ENCODE measurements at regions not wholly inside any gene's neighbourhood (a gene's known extent, or its start where the extent isn't known, plus 50 kb on each side); places are given as distances from the start of the nearest gene placed in this dataset.
"Not testable (repeated sequence)": the region's sequence is repeated elsewhere in the genome, so short reads cannot be mapped to it uniquely, and the experiment has no call there.

DNA sequence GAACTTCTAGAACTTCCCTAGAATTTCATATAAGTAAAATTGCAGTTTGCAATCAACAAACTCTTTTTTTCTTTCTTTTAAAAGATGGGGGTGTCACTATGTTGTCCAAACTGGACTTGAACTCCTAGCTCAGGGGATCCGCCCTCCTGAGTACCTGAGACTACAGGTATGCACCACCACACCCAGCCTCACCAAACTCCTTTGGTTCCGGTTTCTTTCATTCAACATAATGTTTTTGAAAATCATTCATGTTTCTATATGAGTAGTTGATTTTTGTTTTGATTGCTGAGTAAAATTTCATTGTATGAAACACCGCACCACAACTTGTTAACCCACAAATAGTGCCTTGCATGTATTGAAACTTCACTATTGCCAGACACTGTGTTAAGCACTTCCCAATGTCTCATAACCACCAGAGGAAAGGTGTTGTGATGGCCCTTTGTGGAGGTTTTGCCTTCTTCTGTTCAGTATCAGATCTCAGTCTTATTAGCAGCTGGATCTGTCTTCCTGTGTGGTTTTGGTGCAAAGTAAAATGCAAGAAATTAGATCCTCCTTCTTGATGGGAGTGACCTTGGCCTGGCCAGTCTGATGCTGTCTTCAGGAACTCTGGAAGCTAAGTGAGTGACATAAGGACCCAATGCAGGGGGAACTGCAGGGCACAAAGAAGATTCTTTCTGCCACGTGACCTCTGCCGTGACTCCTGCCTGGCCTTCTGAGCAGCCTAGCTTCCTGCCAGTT lies 78.8 kb upstream of the UBE2E1 start:
- 93 to 100% methylated on average over 1 to 2 of the region's 5 CpGs for WGBS, 2 experiments (ENCODE audit: insufficient coverage in 2 of 2)
- Histone ChIP-seq H3K4me3 (ENCODE audit: extremely low read depth, insufficient read depth, low read length, poor library complexity, severe bottlenecking) (no peak overlapping the region), H3K36me3 (ENCODE audit: control insufficient read depth, insufficient read depth, low read length) (no peaks in the 10 kb centered on the region), H3K27ac (ENCODE audit: low read depth, low read length, severe bottlenecking) (no peak overlapping the region), H3K9me3 (ENCODE audit: control insufficient read depth, low read length) (no peaks in the 10 kb centered on the region), H3K4me1 (ENCODE audit: control insufficient read depth, insufficient read depth, low read length, poor library complexity, severe bottlenecking) (peaks cover 8% of the 10 kb centered on the region)

- Histone ChIP-seq H3K4me1 (ENCODE audit: control insufficient read depth, insufficient read depth, low read length, poor library complexity, severe bottlenecking) (peaks cover 8% of the 10 kb centered on the region), H3K27ac (ENCODE audit: low read depth, low read length, severe bottlenecking) (peak overlapping the region; percentile 10), H3K4me3 (ENCODE audit: extremely low read depth, insufficient read depth, low read length, poor library complexity, severe bottlenecking) (no peak overlapping the region), H3K36me3 (ENCODE audit: control insufficient read depth, insufficient read depth, low read length) (no peaks in the 10 kb centered on the region), H3K9me3 (ENCODE audit: control insufficient read depth, low read length) (no peaks in the 10 kb centered on the region)
- WGBS, 2 experiments (ENCODE audit: insufficient coverage in 2 of 2) = no CpG with 5 or more reads among the region's 4 CpGs
Measured at GRCh38 chr3:23728601-23729117, 77.1 kb upstream of the UBE2E1 start.

DNA sequence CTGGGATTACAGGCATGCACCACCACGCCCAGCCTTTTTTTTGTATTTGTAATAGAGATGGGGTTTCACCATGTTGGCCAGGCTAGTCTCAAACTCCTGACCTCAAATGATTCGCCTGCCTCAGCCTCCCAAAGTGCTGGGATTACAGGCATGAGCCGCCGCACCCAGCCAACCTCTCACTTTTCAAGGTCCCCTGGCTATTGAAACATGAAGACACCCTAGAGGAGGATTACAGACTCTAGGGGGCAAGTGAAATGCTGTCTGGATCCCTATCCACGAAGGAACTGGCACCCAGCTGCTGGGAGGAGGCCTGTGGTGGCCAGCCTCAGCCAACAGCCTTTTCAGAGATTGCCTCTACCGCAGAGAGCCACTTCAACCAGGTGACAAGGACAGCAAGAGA lies 76.4 kb upstream of the UBE2E1 start:
- H3K9me3 ChIP-seq (ENCODE audit: control insufficient read depth, low read length); H3K4me1 ChIP-seq (ENCODE audit: control insufficient read depth, insufficient read depth, low read length, poor library complexity, severe bottlenecking); H3K4me3 ChIP-seq (ENCODE audit: extremely low read depth, insufficient read depth, low read length, poor library complexity, severe bottlenecking); H3K27ac ChIP-seq (ENCODE audit: low read depth, low read length, severe bottlenecking); H3K36me3 ChIP-seq (ENCODE audit: control insufficient read depth, insufficient read depth, low read length): not testable (repeated sequence)
- 78 to 84% methylated on average over 3 to 5 of the region's 6 CpGs for WGBS, 2 experiments (ENCODE audit: insufficient coverage in 2 of 2)

DNA sequence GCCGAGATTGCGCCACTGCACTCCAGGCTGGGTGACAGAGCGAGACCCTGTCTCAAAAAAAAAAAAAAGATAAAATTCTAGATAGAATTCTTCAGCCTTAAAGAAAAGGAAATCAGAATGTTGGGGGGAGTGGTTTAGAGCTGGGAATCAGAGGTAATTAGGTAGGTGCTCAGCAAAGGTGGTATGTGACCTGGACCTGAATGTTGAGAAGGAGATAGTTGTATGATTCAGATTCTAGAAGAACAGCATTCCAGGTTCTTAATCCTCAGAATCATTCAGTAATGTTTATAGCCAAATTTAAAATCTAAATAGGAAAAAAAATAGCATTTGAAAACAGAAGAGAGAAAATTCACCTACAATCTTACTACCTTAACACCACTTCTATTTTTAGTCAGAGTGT lies 71.3 kb upstream of the UBE2E1 start:
- Histone ChIP-seq H3K4me3 (ENCODE audit: extremely low read depth, insufficient read depth, low read length, poor library complexity, severe bottlenecking) (no peak overlapping the region), H3K4me1 (ENCODE audit: control insufficient read depth, insufficient read depth, low read length, poor library complexity, severe bottlenecking) (peaks cover 16% of the 10 kb centered on the region), H3K36me3 (ENCODE audit: control insufficient read depth, insufficient read depth, low read length) (no peaks in the 10 kb centered on the region), H3K27ac (ENCODE audit: low read depth, low read length, severe bottlenecking) (no peak overlapping the region), H3K9me3 (ENCODE audit: control insufficient read depth, low read length) (no peaks in the 10 kb centered on the region)
- 83 to 90% methylated on average over 2 of the region's 3 CpGs for WGBS, 2 experiments (ENCODE audit: insufficient coverage in 2 of 2)

DNA sequence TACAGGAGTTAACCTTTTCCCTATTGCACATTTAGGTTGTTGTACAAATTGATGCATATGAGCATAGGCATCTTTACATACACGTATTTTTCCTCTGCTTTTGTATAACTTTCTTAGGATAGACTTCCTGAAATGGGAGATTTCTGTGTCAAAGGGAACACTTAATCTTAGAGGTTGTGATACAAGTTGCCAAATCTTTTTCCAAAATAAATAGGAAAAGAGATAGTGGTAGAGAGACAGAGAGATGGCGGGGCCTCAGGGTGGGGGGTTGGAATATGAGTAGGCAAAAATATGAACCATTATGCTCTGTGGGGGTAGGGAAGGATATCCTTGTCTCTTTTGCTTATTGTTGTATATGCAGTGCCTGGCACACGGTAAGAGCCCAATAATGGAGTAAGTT lies 70.7 kb upstream of the UBE2E1 start:
- Histone ChIP-seq H3K36me3 (ENCODE audit: control insufficient read depth, insufficient read depth, low read length) (no peaks in the 10 kb centered on the region), H3K9me3 (ENCODE audit: control insufficient read depth, low read length) (no peaks in the 10 kb centered on the region), H3K27ac (ENCODE audit: low read depth, low read length, severe bottlenecking) (no peak overlapping the region), H3K4me1 (ENCODE audit: control insufficient read depth, insufficient read depth, low read length, poor library complexity, severe bottlenecking) (peaks cover 22% of the 10 kb centered on the region), H3K4me3 (ENCODE audit: extremely low read depth, insufficient read depth, low read length, poor library complexity, severe bottlenecking) (no peak overlapping the region)
- 92 to 94% methylated on average over 2 of the region's 3 CpGs for WGBS, 2 experiments (ENCODE audit: insufficient coverage in 2 of 2)

- 74 to 82% methylated on average over 3 of the region's 8 CpGs for WGBS, 2 experiments (ENCODE audit: insufficient coverage in 2 of 2)
- peaks cover 26% of the 10 kb centered on the region for H3K4me1 ChIP-seq (ENCODE audit: control insufficient read depth, insufficient read depth, low read length, poor library complexity, severe bottlenecking)
- H3K9me3 ChIP-seq (ENCODE audit: control insufficient read depth, low read length) = no peaks in the 10 kb centered on the region
- H3K36me3 ChIP-seq (ENCODE audit: control insufficient read depth, insufficient read depth, low read length) = no peaks in the 10 kb centered on the region
- no peak overlapping the region for H3K27ac ChIP-seq (ENCODE audit: low read depth, low read length, severe bottlenecking)
- no peak overlapping the region for H3K4me3 ChIP-seq (ENCODE audit: extremely low read depth, insufficient read depth, low read length, poor library complexity, severe bottlenecking)
Measured at GRCh38 chr3:23735535-23736326, 70.0 kb upstream of the UBE2E1 start.

DNA sequence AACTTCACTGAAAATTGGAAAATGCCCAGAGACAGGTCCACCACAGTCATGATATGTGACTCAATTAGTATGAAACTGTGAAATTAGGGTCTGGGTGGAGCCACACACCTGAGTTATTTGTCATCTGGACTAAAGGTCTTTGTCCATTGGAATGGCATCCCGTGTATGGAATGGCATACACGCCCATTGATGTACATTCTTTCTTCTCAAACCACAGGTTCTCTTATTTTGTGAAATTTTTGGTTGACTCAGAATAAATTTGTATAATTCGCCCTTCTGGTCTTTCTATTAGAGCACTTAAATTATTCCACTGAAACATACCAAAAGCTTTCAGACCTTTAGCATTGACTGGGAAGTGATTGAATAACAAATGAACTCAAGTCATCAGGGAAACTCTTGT lies 66.8 kb upstream of the UBE2E1 start:
- no peak overlapping the region for H3K4me3 ChIP-seq (ENCODE audit: extremely low read depth, insufficient read depth, low read length, poor library complexity, severe bottlenecking)
- H3K36me3 ChIP-seq (ENCODE audit: control insufficient read depth, insufficient read depth, low read length) = no peaks in the 10 kb centered on the region
- H3K4me1 ChIP-seq (ENCODE audit: control insufficient read depth, insufficient read depth, low read length, poor library complexity, severe bottlenecking) = peaks cover 44% of the 10 kb centered on the region
- H3K9me3 ChIP-seq (ENCODE audit: control insufficient read depth, low read length) = no peaks in the 10 kb centered on the region
- 40% methylated on average over 1 of the region's 3 CpGs; no CpG with 5 or more reads in 1 of the 2 experiments for WGBS, 2 experiments (ENCODE audit: insufficient coverage in 2 of 2)
- H3K27ac ChIP-seq (ENCODE audit: low read depth, low read length, severe bottlenecking) = peak overlapping the region; percentile 58

GRCh38 chr3:23739536-23739935 lies 66.2 kb upstream of the UBE2E1 start:
- peak overlapping the region; percentile 58 for H3K27ac ChIP-seq (ENCODE audit: low read depth, low read length, severe bottlenecking)
- WGBS, 2 experiments (ENCODE audit: insufficient coverage in 2 of 2) = no CpG with 5 or more reads among the region's 1 CpG
- no peaks in the 10 kb centered on the region for H3K36me3 ChIP-seq (ENCODE audit: control insufficient read depth, insufficient read depth, low read length)
- H3K4me1 ChIP-seq (ENCODE audit: control insufficient read depth, insufficient read depth, low read length, poor library complexity, severe bottlenecking) = peaks cover 46% of the 10 kb centered on the region
- H3K9me3 ChIP-seq (ENCODE audit: control insufficient read depth, low read length) = no peaks in the 10 kb centered on the region
- H3K4me3 ChIP-seq (ENCODE audit: extremely low read depth, insufficient read depth, low read length, poor library complexity, severe bottlenecking) = no peak overlapping the region

DNA sequence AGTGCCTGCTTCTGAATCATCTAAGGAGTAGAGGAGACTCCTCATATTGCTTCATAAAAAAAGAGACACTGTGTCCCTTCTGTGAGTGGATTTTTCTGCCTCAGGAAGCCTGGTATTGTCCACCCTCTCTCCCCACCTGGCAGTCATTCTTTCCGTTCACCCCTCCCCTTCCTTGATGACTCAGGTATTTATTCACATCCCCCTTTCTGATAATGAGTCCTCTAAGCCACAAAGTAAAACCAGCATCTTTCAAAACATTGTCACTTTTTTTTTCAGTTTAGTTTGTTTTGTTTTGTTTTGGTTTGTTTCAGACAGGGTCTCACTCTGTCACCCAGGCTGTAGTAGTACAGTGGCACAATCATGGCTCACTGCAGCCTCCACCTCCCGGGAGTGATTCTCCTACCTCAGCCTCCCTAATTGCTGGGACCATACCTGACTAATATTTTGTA lies 65.2 kb upstream of the UBE2E1 start:
- Histone ChIP-seq H3K9me3 (ENCODE audit: control insufficient read depth, low read length) (no peaks in the 10 kb centered on the region), H3K4me1 (ENCODE audit: control insufficient read depth, insufficient read depth, low read length, poor library complexity, severe bottlenecking) (peaks cover 43% of the 10 kb centered on the region), H3K36me3 (ENCODE audit: control insufficient read depth, insufficient read depth, low read length) (no peaks in the 10 kb centered on the region), H3K4me3 (ENCODE audit: extremely low read depth, insufficient read depth, low read length, poor library complexity, severe bottlenecking) (no peak overlapping the region), H3K27ac (ENCODE audit: low read depth, low read length, severe bottlenecking) (no peak overlapping the region)
- 30 to 57% methylated on average over 1 of the region's 2 CpGs for WGBS, 2 experiments (ENCODE audit: insufficient coverage in 2 of 2)

- 76 to 78% methylated on average over 5 to 6 of the region's 7 CpGs for WGBS, 2 experiments (ENCODE audit: insufficient coverage in 2 of 2)
- no peak overlapping the region for H3K27ac ChIP-seq (ENCODE audit: low read depth, low read length, severe bottlenecking)
- H3K4me1 ChIP-seq (ENCODE audit: control insufficient read depth, insufficient read depth, low read length, poor library complexity, severe bottlenecking) = peaks cover 38% of the 10 kb centered on the region
- H3K9me3 ChIP-seq (ENCODE audit: control insufficient read depth, low read length) = no peaks in the 10 kb centered on the region
- H3K4me3 ChIP-seq (ENCODE audit: extremely low read depth, insufficient read depth, low read length, poor library complexity, severe bottlenecking) = no peak overlapping the region
- H3K36me3 ChIP-seq (ENCODE audit: control insufficient read depth, insufficient read depth, low read length) = no peaks in the 10 kb centered on the region
Measured at GRCh38 chr3:23741036-23741706, 64.6 kb upstream of the UBE2E1 start.

Data from mesodermal cell (in vitro differentiated cells).